Panc1 (cell line): ENCODE measurements at regions not wholly inside any gene's neighbourhood (a gene's known extent, or its start where the extent isn't known, plus 50 kb on each side); places are given as distances from the start of the nearest gene placed in this dataset.

ENCODE experiments used
- ATAC-seq: fragments of 200-7000 bp; cut with Tn5 transposase; 2 replicates; pipeline ENCODE4 v1.9.1; 2020; ENCODE audit warnings: mild to moderate bottlenecking, moderate library complexity
- BruUV-seq: library from RNA; stranded (reverse); fragments of 400-500 nt; replicated peaks from 2 replicates; lab custom pipeline; 2021; lab: Mats Ljungman, UMichigan
- CTCF ChIA-PET: fragments of 300-600 bp; sonication (Branson Sonifier 250); formaldehyde crosslinking; loops from one replicate; lab custom pipeline; 2022; ENCODE audit warnings: antibody characterized with exemption; lab: Charles Lee
- POLR2A ChIA-PET: fragments of 300-600 bp; sonication (Branson Sonifier 250); formaldehyde crosslinking; loops from one replicate; lab custom pipeline; 2022; ENCODE audit warnings: antibody characterized with exemption; lab: Charles Lee
- DNase-seq: peaks from one replicate; pipeline ENCODE4 v3.0.0-alpha.2; 2010; ENCODE audit warnings: low read depth, low spot score
- H3K27ac ChIP-seq: 2 replicates; pipeline ENCODE4 v1.5.1; 2011; ENCODE audit warnings: mild to moderate bottlenecking, low read length, inconsistent platforms
- H3K27me3 ChIP-seq: fragments of 200-500 bp; sonication (Bioruptor generic); 2 replicates; pipeline ENCODE4 v1.6.0; 2014; ENCODE audit warnings: low read length, inconsistent platforms; ENCODE audit not compliant: control insufficient read depth, insufficient read depth
- H3K36me3 ChIP-seq: fragments of 200-500 bp; sonication (Bioruptor generic); 2 replicates; pipeline ENCODE4 v1.5.1; 2014; ENCODE audit warnings: inconsistent platforms, mild to moderate bottlenecking, low read length, moderate library complexity; ENCODE audit not compliant: control insufficient read depth, insufficient read depth
- H3K4me1 ChIP-seq: 2 replicates; pipeline ENCODE4 v1.5.1; 2011; ENCODE audit warnings: inconsistent platforms, mild to moderate bottlenecking, low read length, moderate library complexity; ENCODE audit not compliant: control insufficient read depth, insufficient read depth
- H3K4me3 ChIP-seq, 2 experiments: 2 replicates each; pipeline ENCODE4 v1.5.1; 2011 to 2012; ENCODE audit warnings: low read depth in 2 of 2, low read length in 2 of 2, mild to moderate bottlenecking in 2 of 2, inconsistent platforms in 1 of 2, moderate library complexity in 1 of 2
- H3K9me3 ChIP-seq: fragments of 200-500 bp; sonication (Bioruptor generic); 2 replicates; pipeline ENCODE4 v1.5.1; 2014; ENCODE audit warnings: low read depth, mild to moderate bottlenecking, inconsistent platforms, low read length, moderate library complexity; ENCODE audit not compliant: control insufficient read depth, insufficient read depth
- POLR2AphosphoS5 ChIP-seq: IDR thresholded peaks from 2 replicates; pipeline ENCODE4 v1.6.1; 2012; ENCODE audit warnings: mild to moderate bottlenecking, low read depth, low read length, moderate library complexity
- SIN3A ChIP-seq: IDR thresholded peaks from 2 replicates; pipeline ENCODE4 v1.6.1; 2012; ENCODE audit warnings: low read depth, mild to moderate bottlenecking, low read length, moderate library complexity, borderline replicate concordance; ENCODE audit not compliant: insufficient read depth
- TCF7L2 ChIP-seq: IDR thresholded peaks from 2 replicates; pipeline ENCODE4 v1.6.1; 2011; ENCODE audit warnings: mild to moderate bottlenecking, low read depth, low read length, inconsistent platforms
- in situ Hi-C: cut with HindIII; loops from 2 replicates; pipeline ENCODE4 v1.10.0; 2016; ENCODE audit warnings: low sequenced_read_pairs, low pct_unique_long_range_greater_than_20kb
- intact Hi-C: fragments of 100-400 bp; cut with micrococcal nuclease; formaldehyde crosslinking; loops from one replicate; pipeline ENCODE4 v1.10.0; 2022; ENCODE audit not compliant: unreplicated experiment
- TF ChIP-seq, protein P1 (sequence below): fragments of 450-650 bp; IDR thresholded peaks from 2 replicates; pipeline ENCODE4 v1.5.1; 2017; ENCODE audit warnings: mild to moderate bottlenecking
- TF ChIP-seq, protein P2 (sequence below), 2 experiments: IDR thresholded peaks; 2 replicates each; pipeline ENCODE4 v1.6.1; 2011 to 2012; ENCODE audit warnings: low read depth in 2 of 2, control low read depth in 1 of 2, low read length in 1 of 2, mild to moderate bottlenecking in 1 of 2, moderate library complexity in 1 of 2; ENCODE audit not compliant: insufficient read depth in 1 of 2

DNA sequence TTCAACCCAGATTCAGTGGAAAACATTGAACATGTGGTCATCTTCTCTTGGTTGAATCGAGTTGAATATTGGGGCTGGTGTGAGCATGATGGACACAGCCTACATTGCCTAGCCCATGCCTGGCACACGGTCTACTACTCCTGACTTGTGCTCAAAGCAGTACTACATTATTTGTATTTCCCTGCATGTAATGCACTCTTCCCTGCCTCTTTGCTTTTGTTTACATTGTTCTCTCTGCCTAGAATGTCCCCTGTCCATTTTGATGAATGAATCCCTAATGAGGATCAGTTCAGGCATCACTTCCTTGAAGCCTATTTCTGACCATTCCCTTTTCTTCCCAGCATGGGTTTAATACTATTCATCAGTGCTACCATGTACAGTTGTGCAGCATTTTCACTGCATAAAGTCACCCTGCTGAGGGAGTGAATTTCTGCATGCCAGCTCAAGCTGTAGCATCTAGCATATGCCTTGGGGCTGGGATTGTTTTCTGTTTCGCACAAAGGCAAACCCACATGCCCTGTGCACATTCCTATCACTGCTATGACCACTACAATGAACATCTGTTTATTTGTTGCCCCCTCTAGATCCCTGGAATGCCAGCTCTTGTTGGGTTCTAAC lies 75.3 kb upstream of the CCN6 start:
- POLR2A ChIA-PET: no interaction called here
- in situ Hi-C loops: no loop called here
- Histone ChIP-seq H3K27ac (no peak overlapping the region), H3K36me3 (no peaks in the 10 kb centered on the region), H3K4me1 (no peaks in the 10 kb centered on the region), H3K4me3 (no peak overlapping the region), H3K9me3 (no peaks in the 10 kb centered on the region), H3K27me3 (peaks cover 10% of the 10 kb centered on the region)
- no peak for TF ChIP-seq TCF7L2
- TF ChIP-seq, protein P1, sequence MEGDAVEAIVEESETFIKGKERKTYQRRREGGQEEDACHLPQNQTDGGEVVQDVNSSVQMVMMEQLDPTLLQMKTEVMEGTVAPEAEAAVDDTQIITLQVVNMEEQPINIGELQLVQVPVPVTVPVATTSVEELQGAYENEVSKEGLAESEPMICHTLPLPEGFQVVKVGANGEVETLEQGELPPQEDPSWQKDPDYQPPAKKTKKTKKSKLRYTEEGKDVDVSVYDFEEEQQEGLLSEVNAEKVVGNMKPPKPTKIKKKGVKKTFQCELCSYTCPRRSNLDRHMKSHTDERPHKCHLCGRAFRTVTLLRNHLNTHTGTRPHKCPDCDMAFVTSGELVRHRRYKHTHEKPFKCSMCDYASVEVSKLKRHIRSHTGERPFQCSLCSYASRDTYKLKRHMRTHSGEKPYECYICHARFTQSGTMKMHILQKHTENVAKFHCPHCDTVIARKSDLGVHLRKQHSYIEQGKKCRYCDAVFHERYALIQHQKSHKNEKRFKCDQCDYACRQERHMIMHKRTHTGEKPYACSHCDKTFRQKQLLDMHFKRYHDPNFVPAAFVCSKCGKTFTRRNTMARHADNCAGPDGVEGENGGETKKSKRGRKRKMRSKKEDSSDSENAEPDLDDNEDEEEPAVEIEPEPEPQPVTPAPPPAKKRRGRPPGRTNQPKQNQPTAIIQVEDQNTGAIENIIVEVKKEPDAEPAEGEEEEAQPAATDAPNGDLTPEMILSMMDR: no peak
- TF ChIP-seq, protein P2, sequence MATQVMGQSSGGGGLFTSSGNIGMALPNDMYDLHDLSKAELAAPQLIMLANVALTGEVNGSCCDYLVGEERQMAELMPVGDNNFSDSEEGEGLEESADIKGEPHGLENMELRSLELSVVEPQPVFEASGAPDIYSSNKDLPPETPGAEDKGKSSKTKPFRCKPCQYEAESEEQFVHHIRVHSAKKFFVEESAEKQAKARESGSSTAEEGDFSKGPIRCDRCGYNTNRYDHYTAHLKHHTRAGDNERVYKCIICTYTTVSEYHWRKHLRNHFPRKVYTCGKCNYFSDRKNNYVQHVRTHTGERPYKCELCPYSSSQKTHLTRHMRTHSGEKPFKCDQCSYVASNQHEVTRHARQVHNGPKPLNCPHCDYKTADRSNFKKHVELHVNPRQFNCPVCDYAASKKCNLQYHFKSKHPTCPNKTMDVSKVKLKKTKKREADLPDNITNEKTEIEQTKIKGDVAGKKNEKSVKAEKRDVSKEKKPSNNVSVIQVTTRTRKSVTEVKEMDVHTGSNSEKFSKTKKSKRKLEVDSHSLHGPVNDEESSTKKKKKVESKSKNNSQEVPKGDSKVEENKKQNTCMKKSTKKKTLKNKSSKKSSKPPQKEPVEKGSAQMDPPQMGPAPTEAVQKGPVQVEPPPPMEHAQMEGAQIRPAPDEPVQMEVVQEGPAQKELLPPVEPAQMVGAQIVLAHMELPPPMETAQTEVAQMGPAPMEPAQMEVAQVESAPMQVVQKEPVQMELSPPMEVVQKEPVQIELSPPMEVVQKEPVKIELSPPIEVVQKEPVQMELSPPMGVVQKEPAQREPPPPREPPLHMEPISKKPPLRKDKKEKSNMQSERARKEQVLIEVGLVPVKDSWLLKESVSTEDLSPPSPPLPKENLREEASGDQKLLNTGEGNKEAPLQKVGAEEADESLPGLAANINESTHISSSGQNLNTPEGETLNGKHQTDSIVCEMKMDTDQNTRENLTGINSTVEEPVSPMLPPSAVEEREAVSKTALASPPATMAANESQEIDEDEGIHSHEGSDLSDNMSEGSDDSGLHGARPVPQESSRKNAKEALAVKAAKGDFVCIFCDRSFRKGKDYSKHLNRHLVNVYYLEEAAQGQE (IDR thresholded peaks at IDR 0.05; ENCODE audit: insufficient read depth in 1 of 2, low read depth in 2 of 2, low read length in 1 of 2): no peak
- TF ChIP-seq POLR2AphosphoS5: no peak
- TF ChIP-seq SIN3A: no peak
- CTCF ChIA-PET: no interaction called here
- no TSS peak for BruUV-seq
- intact Hi-C loops: no loop called here
- DNase-seq (no peak), ATAC-seq (no peak)

DNA sequence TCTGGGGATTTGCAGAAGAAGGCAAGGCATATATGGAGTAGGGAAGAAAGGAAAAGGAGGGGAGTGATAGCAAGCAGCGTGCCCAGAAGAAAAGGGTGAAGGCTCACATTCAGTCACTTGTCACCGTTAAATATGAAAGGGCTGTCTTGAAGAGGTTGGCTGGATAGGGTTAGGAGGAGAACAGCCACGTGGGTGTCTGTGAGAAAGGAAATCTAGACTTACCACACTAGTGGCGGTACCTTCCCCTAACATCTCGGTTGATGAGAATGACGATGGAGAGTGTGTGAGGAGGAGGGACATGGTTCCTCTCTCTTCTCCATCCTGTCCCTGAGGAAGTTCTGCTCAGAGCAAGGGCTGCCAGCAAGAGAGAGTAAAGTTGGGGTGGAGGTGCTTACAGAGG lies 74.3 kb upstream of the CCN6 start:
- Histone ChIP-seq H3K9me3 (no peaks in the 10 kb centered on the region), H3K27me3 (peaks cover 6% of the 10 kb centered on the region), H3K4me1 (no peaks in the 10 kb centered on the region), H3K27ac (no peak overlapping the region), H3K36me3 (no peaks in the 10 kb centered on the region), H3K4me3 (no peak overlapping the region)
- intact Hi-C loops: no loop called here
- CTCF ChIA-PET: no interaction called here
- no peak for TF ChIP-seq POLR2AphosphoS5
- TF ChIP-seq SIN3A: no peak
- TF ChIP-seq, protein P2 (IDR thresholded peaks at IDR 0.05; ENCODE audit: insufficient read depth in 1 of 2, low read depth in 2 of 2, low read length in 1 of 2): no peak
- no peak for TF ChIP-seq TCF7L2
- TF ChIP-seq, protein P1: no peak
- ATAC-seq: no peak
- POLR2A ChIA-PET: no interaction called here
- no peak for DNase-seq
- in situ Hi-C loops: no loop called here
- BruUV-seq: no TSS peak
